Brain microvascular endothelial cell (primary cell): ENCODE measurements at regions not wholly inside any gene's neighbourhood (a gene's known extent, or its start where the extent isn't known, plus 50 kb on each side); places are given as distances from the start of the nearest gene placed in this dataset.
A peak's percentile ranks its signal among the peaks of the same experiment; 100 is the strongest.

ENCODE experiments used
- DNase-seq: peaks from one replicate; pipeline ENCODE4 v3.0.0-alpha.2; 2020
- H3K27ac ChIP-seq: fragments of 250-450 bp; sonication (Bioruptor Pico); 2 replicates; pipeline ENCODE4 v1.5.1; 2020; ENCODE audit warnings: mild to moderate bottlenecking, moderate library complexity
- H3K27me3 ChIP-seq: fragments of 250-450 bp; sonication (Bioruptor Pico); replicated peaks from 2 replicates; pipeline ENCODE4 v1.5.1; 2020; ENCODE audit warnings: mild to moderate bottlenecking
- H3K36me3 ChIP-seq: fragments of 250-450 bp; sonication (Bioruptor Pico); replicated peaks from 2 replicates; pipeline ENCODE4 v1.5.1; 2020; ENCODE audit warnings: mild to moderate bottlenecking
- H3K4me3 ChIP-seq: 2 replicates; pipeline ENCODE4 v1.5.1; 2011; ENCODE audit warnings: low read depth, mild to moderate bottlenecking, control low read depth, low read length, moderate library complexity
- CTCF ChIP-seq: IDR thresholded peaks from 2 replicates; pipeline ENCODE4 v1.5.1; 2011; ENCODE audit warnings: low read depth, mild to moderate bottlenecking, moderate library complexity, low read length, control low read depth, inconsistent platforms; ENCODE audit errors: missing control alignments
- in situ Hi-C: cut with HindIII; loops from 2 replicates; pipeline ENCODE4 v1.10.0; 2017; ENCODE audit warnings: low sequenced_read_pairs, low pct_ligation_motif_present

GRCh38 chr5:89573345-89573744 lies 690.4 kb upstream of the MEF2C start:
- Histone ChIP-seq H3K36me3 (no peaks in the 10 kb centered on the region), H3K27me3 (no peaks in the 10 kb centered on the region), H3K27ac (no peak overlapping the region), H3K4me3 (no peak overlapping the region)
- no peak for TF ChIP-seq CTCF
- DNase-seq: no peak
- in situ Hi-C loops: no loop called here

GRCh38 chr5:89572696-89573095 lies 689.7 kb upstream of the MEF2C start:
- peak; percentile 33 for DNase-seq
- no peak overlapping the region for H3K27ac ChIP-seq
- H3K27me3 ChIP-seq: no peaks in the 10 kb centered on the region
- no peak overlapping the region for H3K4me3 ChIP-seq
- no peak for TF ChIP-seq CTCF
- in situ Hi-C loops: no loop called here
- no peaks in the 10 kb centered on the region for H3K36me3 ChIP-seq

- H3K4me3 ChIP-seq: no peak overlapping the region
- H3K27me3 ChIP-seq: no peaks in the 10 kb centered on the region
- no peak for DNase-seq
- no peak for TF ChIP-seq CTCF
- no peaks in the 10 kb centered on the region for H3K36me3 ChIP-seq
- in situ Hi-C loops: no loop called here
- H3K27ac ChIP-seq: no peak overlapping the region
Measured at GRCh38 chr5:89570557-89570956, 687.6 kb upstream of the MEF2C start.

GRCh38 chr5:89566340-89566739 lies 683.4 kb upstream of the MEF2C start:
- Histone ChIP-seq H3K27me3 (no peaks in the 10 kb centered on the region), H3K4me3 (no peak overlapping the region), H3K27ac (no peak overlapping the region), H3K36me3 (no peaks in the 10 kb centered on the region)
- TF ChIP-seq CTCF: no peak
- no peak for DNase-seq
- in situ Hi-C loops: no loop called here

- in situ Hi-C loops: no loop called here
- no peak for TF ChIP-seq CTCF
- no peak for DNase-seq
- no peaks in the 10 kb centered on the region for H3K36me3 ChIP-seq
- no peaks in the 10 kb centered on the region for H3K27me3 ChIP-seq
- H3K27ac ChIP-seq: no peak overlapping the region
- H3K4me3 ChIP-seq: no peak overlapping the region
Measured at GRCh38 chr5:89560696-89561095, 677.7 kb upstream of the MEF2C start.

- DNase-seq: peak; percentile 96
- no peaks in the 10 kb centered on the region for H3K36me3 ChIP-seq
- in situ Hi-C loops: no loop called here
- peak overlapping the region; percentile 43 for H3K27ac ChIP-seq
- no peaks in the 10 kb centered on the region for H3K27me3 ChIP-seq
- no peak for TF ChIP-seq CTCF
- H3K4me3 ChIP-seq: no peak overlapping the region
Measured at GRCh38 chr5:89556215-89556913, 673.4 kb upstream of the MEF2C start.
